OCI-LY3 (cell line): ENCODE measurements at regions not wholly inside any gene's neighbourhood (a gene's known extent, or its start where the extent isn't known, plus 50 kb on each side); places are given as distances from the start of the nearest gene placed in this dataset.

Experiments
- CTCF ChIP-seq: fragments of 200-600, 300-600 bp; sonication (generic); IDR thresholded peaks from 2 replicates; pipeline ENCODE4 v1.5.1; 2014; ENCODE audit warnings: antibody characterized with exemption, low read length, low read depth
- EZH2phosphoT487 ChIP-seq: fragments of 200-600 bp; shearing (Covaris generic); IDR thresholded peaks from 2 replicates; pipeline ENCODE4 v1.6.1; 2018; ENCODE audit warnings: antibody characterized with exemption, mixed run types, low read depth

- no peak for TF ChIP-seq CTCF
- no peak for TF ChIP-seq EZH2phosphoT487
These were observed 276.0 kb downstream of the AUH start for GRCh38 chr9:91085517-91086291.
